GM18909 (cell line): ENCODE measurements at regions not wholly inside any gene's neighbourhood (a gene's known extent, or its start where the extent isn't known, plus 50 kb on each side); places are given as distances from the start of the nearest gene placed in this dataset.

Experiments
- ATAC-seq: cut with Tn5 transposase; IDR thresholded peaks from one replicate; pipeline ENCODE4 v1.9.1; 2021; ENCODE audit warnings: mild to moderate bottlenecking; ENCODE audit not compliant: unreplicated experiment, poor library complexity

DNA sequence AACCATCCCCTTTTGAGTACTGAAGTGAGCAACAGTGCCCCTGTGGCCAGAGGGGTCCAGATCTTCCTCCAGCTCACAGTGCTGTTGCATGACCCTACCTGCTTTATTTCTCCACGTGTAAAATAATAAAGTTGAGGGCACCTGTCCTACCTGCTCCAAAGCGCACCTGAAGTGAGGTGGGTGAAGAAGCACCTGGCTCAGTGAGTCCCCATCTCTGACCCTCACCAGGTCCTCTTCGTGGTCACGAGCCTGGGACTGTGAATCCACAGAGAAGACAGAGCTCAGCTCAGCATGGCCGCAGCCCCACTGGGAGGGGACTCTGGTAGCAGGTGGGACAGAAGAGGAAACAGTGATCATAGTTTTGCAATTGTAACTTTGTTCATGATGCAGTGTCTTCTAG, 976.7 kb upstream of the TMEM132C start:
- no peak for ATAC-seq

- no peak for ATAC-seq
Observed at GRCh38 chr12:127292736-127293135, 974.2 kb upstream of the TMEM132C start.

DNA sequence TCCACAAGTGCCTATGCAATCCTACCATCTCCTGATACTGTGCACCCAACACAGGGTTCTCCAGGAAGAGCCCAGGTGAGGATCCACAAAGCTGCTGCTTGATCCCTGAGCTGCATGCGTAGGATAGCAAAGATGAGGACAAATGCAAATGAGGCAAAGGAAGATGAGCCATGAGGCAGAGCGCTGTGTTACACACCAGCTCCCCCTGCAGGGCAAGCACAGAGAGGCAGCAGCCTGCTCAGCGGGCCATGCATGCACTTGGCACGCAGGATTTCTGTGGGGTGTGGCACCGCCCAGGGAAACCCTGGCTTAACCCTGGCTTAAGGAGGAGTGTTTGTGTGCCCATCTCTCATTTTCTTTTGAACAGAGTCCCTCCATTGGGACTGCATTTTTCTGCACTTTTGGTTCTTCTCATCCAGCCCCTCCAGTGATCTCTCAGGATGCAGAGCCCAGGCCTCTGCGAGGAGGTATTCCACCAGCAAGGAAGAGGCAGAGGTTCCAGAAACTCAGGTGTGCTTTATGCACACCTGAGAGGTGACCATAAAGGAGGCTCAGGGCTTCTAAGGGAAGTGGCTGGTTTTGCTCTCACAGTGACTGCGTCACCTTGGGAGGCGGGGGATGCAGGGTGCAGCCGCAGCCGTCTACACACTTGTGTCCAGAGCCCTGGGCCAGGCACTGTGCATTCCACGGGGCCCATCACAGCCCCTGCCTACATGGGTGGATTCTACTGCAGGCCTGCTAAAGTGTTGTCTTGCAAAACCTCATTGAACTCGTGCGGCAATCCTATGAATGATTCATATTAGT, 973.3 kb upstream of the TMEM132C start:
- no peak for ATAC-seq

DNA sequence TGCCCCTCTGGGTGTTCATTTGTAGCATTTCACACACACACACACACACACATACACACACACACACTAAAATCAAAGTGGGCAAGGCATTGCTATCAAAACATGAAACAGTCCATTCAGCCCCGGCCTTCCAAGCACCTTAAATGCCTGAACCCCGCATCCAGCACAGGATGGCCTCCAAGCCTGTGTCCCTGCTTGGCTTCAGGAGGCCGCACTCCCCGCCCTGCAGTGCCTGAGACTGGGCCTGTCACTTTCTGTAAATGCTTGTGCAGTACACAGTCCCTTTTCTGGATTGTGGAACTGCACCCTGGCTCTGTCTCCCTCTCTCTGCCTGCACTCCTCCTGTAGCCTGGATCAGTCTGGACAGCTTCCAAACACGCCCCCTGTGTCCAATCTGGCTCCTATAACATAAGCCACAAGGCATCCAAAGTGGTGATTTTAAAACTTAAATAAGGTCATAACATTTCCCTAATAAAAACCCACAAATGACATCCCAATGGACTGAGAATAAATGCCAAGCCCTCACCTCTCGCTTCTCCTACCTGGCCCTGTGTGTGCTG, 972.2 kb upstream of the TMEM132C start:
- ATAC-seq, result no peak

DNA sequence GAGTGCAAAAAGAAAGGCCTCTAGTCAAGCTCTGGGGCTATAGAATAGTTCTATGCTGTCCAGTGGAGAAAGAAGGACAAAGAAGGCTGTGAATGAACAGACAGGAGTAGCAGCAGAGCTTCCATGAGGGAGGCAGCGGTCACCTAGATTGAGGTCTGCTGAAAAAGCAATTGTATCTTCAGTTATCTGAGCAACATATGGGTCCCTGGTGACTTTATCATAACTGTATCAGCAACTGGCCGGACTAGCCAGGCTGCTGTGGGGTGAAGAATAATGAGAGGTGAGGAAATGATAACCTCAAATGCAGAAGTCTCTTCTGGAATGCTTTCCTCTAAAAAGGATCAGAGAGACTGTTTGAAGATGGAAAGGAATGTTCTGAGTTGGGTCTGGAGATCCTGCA, 971.3 kb upstream of the TMEM132C start:
- no peak for ATAC-seq

GRCh38 chr12:127296591-127296990, 970.4 kb upstream of the TMEM132C start:
- no peak for ATAC-seq

- no peak for ATAC-seq
Observed at GRCh38 chr12:127297327-127297726, 969.6 kb upstream of the TMEM132C start.

DNA sequence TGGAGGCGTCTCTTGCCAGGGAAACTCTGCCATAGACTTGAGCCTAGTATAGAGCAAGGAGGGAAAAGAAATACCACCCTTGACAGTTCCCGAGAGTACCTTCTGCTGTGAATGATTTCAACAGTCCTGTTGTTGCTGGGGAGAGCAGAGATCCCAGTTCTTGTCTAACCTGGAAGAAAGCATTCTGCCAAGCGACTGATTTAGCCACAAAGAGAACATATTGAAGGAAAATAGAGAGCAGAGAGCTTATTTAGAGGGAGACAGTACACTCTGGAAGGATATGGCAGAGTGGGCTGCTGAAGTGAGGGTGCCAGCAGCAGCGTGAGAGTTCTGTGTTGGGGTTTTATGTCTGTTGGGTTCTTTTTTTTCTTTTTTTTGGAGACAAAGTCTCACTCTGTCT, 966.9 kb upstream of the TMEM132C start:
- no peak for ATAC-seq

DNA sequence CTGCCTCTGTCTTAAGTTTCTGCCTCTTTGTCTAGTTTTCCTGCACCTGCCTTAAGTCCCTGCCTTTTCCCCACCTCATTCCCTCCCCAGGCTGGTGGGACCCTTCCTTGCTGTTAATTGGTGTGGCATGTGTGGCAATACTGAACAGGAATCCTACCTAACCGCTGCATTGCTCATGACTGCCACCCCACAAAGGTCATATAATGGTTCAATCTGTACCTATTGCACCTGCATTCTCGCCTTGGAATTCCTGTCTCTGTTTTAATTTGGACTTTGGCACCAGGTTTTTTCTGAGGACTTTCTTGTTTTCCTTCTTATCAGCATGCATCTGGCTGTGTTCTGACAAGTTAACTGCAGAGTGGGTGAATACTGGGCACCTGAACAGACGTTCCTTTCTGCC, 966.2 kb upstream of the TMEM132C start:
- ATAC-seq, result no peak

- no peak for ATAC-seq
Observed at GRCh38 chr12:127301876-127302275, 965.1 kb upstream of the TMEM132C start.

- no peak for ATAC-seq
Observed at GRCh38 chr12:127304751-127305725, 961.9 kb upstream of the TMEM132C start.

DNA sequence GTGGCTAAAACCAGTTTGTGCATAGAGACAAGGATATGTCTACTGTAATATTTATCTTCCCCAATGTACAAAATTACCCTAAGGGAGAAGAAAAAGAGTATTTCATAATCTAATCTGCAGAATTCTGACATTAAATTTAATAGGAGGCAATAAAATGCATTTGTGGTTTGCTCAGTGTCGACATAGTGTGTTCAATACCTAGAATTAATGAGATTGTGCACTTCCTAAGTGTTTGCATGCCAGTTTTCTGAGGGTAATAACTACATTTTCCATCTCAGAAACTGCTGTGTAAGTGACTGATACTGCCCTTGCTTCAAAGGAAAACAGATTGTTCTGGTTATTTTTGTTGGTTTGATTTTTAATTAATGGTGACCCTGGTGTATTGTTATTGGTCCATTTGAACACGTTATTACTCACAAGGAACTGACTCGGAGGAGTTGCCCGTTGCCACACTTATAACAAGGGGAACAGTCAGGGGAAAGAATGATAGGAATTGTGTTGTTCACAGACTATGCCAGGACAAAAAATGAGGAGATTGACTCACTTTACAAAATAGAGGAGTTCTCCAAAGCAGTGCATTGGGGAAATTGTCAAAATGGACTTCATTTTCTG, 960.3 kb upstream of the TMEM132C start:
- ATAC-seq, result no peak

DNA sequence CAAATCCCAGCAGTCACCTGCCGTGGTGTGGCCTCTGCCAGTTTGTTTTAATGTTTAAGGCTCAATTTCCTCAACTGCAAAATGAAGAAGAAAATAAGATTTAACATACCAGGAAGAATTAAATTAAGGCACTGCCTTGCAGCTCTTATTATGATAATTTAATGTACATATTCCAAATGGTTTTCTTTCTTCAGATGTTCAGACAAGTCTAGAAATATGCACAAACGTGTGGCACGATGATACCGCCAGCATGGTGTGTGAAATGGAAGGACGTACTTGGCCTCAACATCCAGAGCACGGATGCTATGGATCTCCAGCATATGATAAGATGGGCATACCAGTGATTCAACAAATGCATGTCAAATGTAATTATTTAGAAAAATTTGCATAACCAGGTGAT, 959.4 kb upstream of the TMEM132C start:
- ATAC-seq, result no peak

GRCh38 chr12:127308148-127308547, 958.8 kb upstream of the TMEM132C start:
- ATAC-seq, result no peak

- no peak for ATAC-seq
Observed at GRCh38 chr12:127310548-127310947, 956.4 kb upstream of the TMEM132C start.

DNA sequence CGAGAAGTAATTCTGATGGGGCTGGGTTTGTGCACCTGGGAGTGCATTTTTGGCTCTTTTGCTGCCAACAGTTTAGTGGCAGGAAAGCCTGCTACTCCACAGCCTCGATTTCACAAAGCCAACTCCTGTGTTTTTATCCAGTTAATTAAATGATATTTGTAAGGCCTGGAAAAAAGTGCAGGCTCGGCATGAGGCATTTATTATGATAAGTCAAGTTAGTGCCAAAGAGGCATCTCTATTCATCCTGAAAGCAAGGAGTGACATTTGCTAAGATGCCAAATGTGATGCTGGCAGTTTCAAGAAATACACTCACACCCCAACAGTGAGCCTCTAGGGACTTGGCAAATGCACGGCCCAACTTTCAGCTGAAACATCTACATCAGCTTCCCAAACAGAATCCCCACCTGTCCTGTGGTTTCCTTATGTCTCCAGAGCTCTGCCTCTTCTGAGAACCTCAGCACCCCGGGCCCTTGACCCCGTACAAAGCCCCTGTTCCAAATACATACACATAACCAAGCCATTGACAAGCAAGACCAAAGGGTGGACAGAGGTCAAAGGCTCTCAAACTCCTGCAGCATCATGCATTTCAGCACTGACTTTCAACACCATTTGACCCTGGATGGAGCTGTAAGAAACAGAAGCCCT, 955.1 kb upstream of the TMEM132C start:
- ATAC-seq, result no peak

DNA sequence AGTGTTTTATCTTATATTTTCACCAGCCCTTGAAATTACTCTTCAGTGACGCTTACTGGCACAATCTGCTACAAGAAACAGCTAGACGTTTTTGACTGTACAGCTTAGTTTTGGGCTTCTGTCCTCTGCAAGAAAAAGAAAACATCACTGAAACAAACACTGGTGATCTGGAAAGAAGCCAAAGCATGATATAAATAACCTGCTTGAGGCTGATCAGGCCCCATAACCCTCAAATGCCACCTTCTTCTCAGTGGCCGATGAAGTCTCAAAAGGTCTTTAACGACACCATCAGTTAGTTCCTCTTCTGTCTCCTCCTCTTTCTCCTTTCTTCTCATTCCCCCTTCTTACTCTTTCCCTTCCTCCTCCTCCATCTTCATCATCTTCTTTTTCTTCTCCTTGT, 942.3 kb upstream of the TMEM132C start:
- ATAC-seq, result no peak

DNA sequence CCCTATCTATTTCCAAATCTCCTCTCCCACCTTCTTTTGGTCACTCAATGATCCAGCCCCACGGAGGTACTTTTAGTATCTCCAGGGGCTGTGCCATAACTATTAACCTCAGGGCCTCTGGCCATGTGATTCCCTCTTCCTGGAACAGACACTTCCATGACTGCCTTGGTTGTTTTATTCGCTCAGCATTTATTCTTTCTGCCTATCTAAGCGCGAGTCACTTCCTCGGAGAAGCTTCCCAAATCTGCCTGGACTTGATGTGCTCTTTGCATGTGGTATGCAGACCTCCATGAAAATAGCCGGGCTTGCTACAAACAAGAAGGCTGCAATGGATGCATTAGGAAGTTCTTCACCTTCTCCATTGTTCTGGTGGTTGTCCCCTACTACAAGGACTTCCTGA, 939.0 kb upstream of the TMEM132C start:
- ATAC-seq, result no peak

DNA sequence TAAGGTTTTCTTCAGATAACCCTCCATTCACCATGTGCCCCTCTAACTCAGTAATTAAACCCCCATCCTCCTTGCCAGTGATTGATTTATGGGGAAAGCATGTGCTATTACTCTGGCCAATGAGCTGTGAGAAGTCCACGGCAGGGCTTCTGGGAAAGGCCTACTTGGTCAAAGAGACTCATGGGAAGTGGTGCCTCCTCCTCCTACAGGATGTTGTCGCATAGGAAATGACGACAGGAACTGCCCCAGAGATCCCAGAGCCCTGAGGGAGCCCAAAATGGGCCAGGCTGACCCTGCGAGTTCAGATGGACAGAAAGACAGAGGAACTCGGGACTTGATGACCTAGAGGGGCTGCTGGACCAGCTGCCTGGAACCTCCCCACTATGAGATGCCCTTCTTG, 938.1 kb upstream of the TMEM132C start:
- ATAC-seq, result no peak

GRCh38 chr12:127334365-127334764, 932.6 kb upstream of the TMEM132C start:
- no peak for ATAC-seq
